HEK293 (cell line): ENCODE measurements at regions not wholly inside any gene's neighbourhood (a gene's known extent, or its start where the extent isn't known, plus 50 kb on each side); places are given as distances from the start of the nearest gene placed in this dataset.

Source experiments
- BCL11A ChIP-seq: fragments of 450-650 bp; formaldehyde crosslinking; IDR thresholded peaks from 2 replicates; pipeline ENCODE4 v1.5.1; 2016; ENCODE audit warnings: low read depth, missing biosample characterization, missing genetic modification characterization
- TCF7L2 ChIP-seq: IDR thresholded peaks from 2 replicates; pipeline ENCODE4 v1.6.1; 2011; ENCODE audit warnings: low read depth, mild to moderate bottlenecking, inconsistent platforms, low read length, moderate library complexity, borderline replicate concordance
- TRIM28 ChIP-seq: IDR thresholded peaks from 2 replicates; pipeline ENCODE4 v1.6.1; 2011; ENCODE audit warnings: low read length, control low read depth, borderline replicate concordance
- ZNF16 ChIP-seq: fragments of 450-650 bp; formaldehyde crosslinking; IDR thresholded peaks from 2 replicates; pipeline ENCODE4 v1.5.1; 2016; ENCODE audit warnings: low read depth, missing biosample characterization, missing genetic modification characterization
- ZNF169 ChIP-seq: fragments of 450-650 bp; formaldehyde crosslinking; IDR thresholded peaks from 2 replicates; pipeline ENCODE4 v1.5.1; 2016; ENCODE audit warnings: missing biosample characterization, missing genetic modification characterization
- ZNF174 ChIP-seq: fragments of 450-650 bp; formaldehyde crosslinking; IDR thresholded peaks from 2 replicates; pipeline ENCODE4 v1.5.0; 2017; ENCODE audit warnings: missing biosample characterization, mild to moderate bottlenecking, missing genetic modification characterization
- ZNF350 ChIP-seq: fragments of 450-650 bp; formaldehyde crosslinking; IDR thresholded peaks from 2 replicates; pipeline ENCODE4 v1.5.0; 2017; ENCODE audit warnings: missing biosample characterization, mild to moderate bottlenecking, missing genetic modification characterization
- ZNF433 ChIP-seq: fragments of 450-650 bp; formaldehyde crosslinking; IDR thresholded peaks from 2 replicates; pipeline ENCODE4 v1.5.1; 2016; ENCODE audit warnings: missing biosample characterization, missing genetic modification characterization, low read depth
- ZNF530 ChIP-seq: fragments of 450-650 bp; formaldehyde crosslinking; IDR thresholded peaks from 2 replicates; pipeline ENCODE4 v1.5.1; 2016; ENCODE audit warnings: low read depth, missing biosample characterization, missing genetic modification characterization
- TF ChIP-seq, protein P1 (sequence below): fragments of 450-650 bp; formaldehyde crosslinking; IDR thresholded peaks from 2 replicates; pipeline ENCODE4 v1.5.1; 2016; ENCODE audit warnings: missing biosample characterization, missing genetic modification characterization

DNA sequence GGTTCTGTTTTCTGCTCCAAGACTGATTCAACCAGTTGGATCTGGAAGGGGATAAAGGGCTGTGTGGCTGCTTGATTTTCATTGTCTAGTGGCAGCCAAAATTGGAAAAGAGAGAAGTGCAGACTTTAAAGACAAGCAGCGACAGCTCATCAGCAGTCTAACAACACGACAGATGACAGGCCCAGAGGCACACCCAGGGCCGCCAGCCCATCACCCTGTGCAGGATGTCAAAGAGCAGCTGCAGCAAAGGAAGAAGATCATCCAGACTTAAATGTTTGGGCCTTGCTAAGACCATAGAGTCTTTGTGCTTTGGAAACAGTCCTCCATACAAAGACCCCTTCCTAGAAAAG is 421.0 kb upstream of the KLF12 start:
- no peak for TF ChIP-seq ZNF433 (tag by site-specific recombination)
- TF ChIP-seq ZNF174: no peak
- TF ChIP-seq ZNF16 (tag by site-specific recombination): no peak
- TF ChIP-seq BCL11A (tag by site-specific recombination): no peak
- TF ChIP-seq TRIM28: no peak
- TF ChIP-seq, protein P1, sequence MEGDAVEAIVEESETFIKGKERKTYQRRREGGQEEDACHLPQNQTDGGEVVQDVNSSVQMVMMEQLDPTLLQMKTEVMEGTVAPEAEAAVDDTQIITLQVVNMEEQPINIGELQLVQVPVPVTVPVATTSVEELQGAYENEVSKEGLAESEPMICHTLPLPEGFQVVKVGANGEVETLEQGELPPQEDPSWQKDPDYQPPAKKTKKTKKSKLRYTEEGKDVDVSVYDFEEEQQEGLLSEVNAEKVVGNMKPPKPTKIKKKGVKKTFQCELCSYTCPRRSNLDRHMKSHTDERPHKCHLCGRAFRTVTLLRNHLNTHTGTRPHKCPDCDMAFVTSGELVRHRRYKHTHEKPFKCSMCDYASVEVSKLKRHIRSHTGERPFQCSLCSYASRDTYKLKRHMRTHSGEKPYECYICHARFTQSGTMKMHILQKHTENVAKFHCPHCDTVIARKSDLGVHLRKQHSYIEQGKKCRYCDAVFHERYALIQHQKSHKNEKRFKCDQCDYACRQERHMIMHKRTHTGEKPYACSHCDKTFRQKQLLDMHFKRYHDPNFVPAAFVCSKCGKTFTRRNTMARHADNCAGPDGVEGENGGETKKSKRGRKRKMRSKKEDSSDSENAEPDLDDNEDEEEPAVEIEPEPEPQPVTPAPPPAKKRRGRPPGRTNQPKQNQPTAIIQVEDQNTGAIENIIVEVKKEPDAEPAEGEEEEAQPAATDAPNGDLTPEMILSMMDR: no peak
- TF ChIP-seq ZNF350 (tag by site-specific recombination): no peak
- no peak for TF ChIP-seq ZNF169 (tag by site-specific recombination)
- no peak for TF ChIP-seq ZNF530
- TF ChIP-seq TCF7L2: no peak
